MM.1S (cell line): ENCODE measurements at regions not wholly inside any gene's neighbourhood (a gene's known extent, or its start where the extent isn't known, plus 50 kb on each side); places are given as distances from the start of the nearest gene placed in this dataset.
"Not testable (repeated sequence)": the region's sequence is repeated elsewhere in the genome, so short reads cannot be mapped to it uniquely, and the experiment has no call there.

Source experiments
- DNase-seq: peaks from one replicate; pipeline ENCODE4 v3.0.0-alpha.2; 2015
- H2AFZ ChIP-seq: fragments of 300-600 bp; sonication (generic); 2 replicates; pipeline ENCODE4 v1.6.0; 2016; ENCODE audit warnings: antibody characterized with exemption, low read length
- H3F3A ChIP-seq: fragments of 300-600 bp; sonication (generic); 2 replicates; pipeline ENCODE4 v1.6.1; 2016; ENCODE audit warnings: mild to moderate bottlenecking, antibody characterized with exemption, low read length, moderate library complexity, mixed read lengths; ENCODE audit not compliant: insufficient read depth
- H3K27ac ChIP-seq: fragments of 300-600 bp; sonication (generic); 2 replicates; pipeline ENCODE4 v1.5.1; 2016; ENCODE audit warnings: mild to moderate bottlenecking, low read length
- H3K27me3 ChIP-seq: fragments of 300-600 bp; sonication (generic); replicated peaks from 2 replicates; pipeline ENCODE4 v1.6.0; 2016; ENCODE audit warnings: low read length; ENCODE audit not compliant: insufficient read depth
- H3K36me3 ChIP-seq: fragments of 300-600 bp; sonication (generic); replicated peaks from 2 replicates; pipeline ENCODE4 v1.6.1; 2016; ENCODE audit warnings: mild to moderate bottlenecking, low read length, mixed read lengths; ENCODE audit not compliant: insufficient read depth
- H3K4me1 ChIP-seq: fragments of 300-600 bp; sonication (generic); 2 replicates; pipeline ENCODE4 v1.6.1; 2016; ENCODE audit warnings: low read length, mixed read lengths
- H3K4me2 ChIP-seq: fragments of 300-600 bp; sonication (generic); 2 replicates; pipeline ENCODE4 v1.6.0; 2016; ENCODE audit warnings: low read depth, low read length
- H3K4me3 ChIP-seq: fragments of 300-600 bp; sonication (generic); 2 replicates; pipeline ENCODE4 v1.5.1; 2016; ENCODE audit warnings: low read length, mixed read lengths
- H3K79me2 ChIP-seq: fragments of 300-600 bp; sonication (generic); 2 replicates; pipeline ENCODE4 v1.6.1; 2016; ENCODE audit warnings: mixed run types, low read length, mixed read lengths
- H3K9ac ChIP-seq: fragments of 300-600 bp; sonication (generic); 2 replicates; pipeline ENCODE4 v1.6.1; 2016; ENCODE audit warnings: low read length, mixed read lengths
- H3K9me2 ChIP-seq: fragments of 300-600 bp; sonication (generic); replicated peaks from 2 replicates; pipeline ENCODE4 v1.6.1; 2016; ENCODE audit warnings: mild to moderate bottlenecking, low read length, mixed read lengths; ENCODE audit not compliant: insufficient read depth
- H3K9me3 ChIP-seq: fragments of 300-600 bp; sonication (generic); replicated peaks from 2 replicates; pipeline ENCODE4 v1.6.1; 2016; ENCODE audit warnings: mild to moderate bottlenecking, low read length, mixed read lengths; ENCODE audit not compliant: insufficient read depth
- H4K20me1 ChIP-seq: fragments of 300-600 bp; sonication (generic); 2 replicates; pipeline ENCODE4 v1.6.1; 2016; ENCODE audit warnings: mild to moderate bottlenecking, low read length, moderate library complexity, mixed read lengths; ENCODE audit not compliant: insufficient read depth
- CTCF ChIP-seq: fragments of 300-600 bp; sonication (generic); IDR thresholded peaks from 2 replicates; pipeline ENCODE4 v1.5.1; 2016; ENCODE audit warnings: antibody characterized with exemption, low read length, mixed read lengths
- EZH2 ChIP-seq: fragments of 300-600 bp; sonication (generic); optimal IDR thresholded peaks from 2 replicates; pipeline ENCODE3; 2017; ENCODE audit warnings: low read depth, mild to moderate bottlenecking, antibody characterized with exemption, low read length, mixed read lengths
- EZH2phosphoT487 ChIP-seq: fragments of 300-600 bp; sonication (generic); IDR thresholded peaks from 2 replicates; pipeline ENCODE4 v1.6.1; 2018; ENCODE audit warnings: antibody characterized with exemption, low read length

DNA sequence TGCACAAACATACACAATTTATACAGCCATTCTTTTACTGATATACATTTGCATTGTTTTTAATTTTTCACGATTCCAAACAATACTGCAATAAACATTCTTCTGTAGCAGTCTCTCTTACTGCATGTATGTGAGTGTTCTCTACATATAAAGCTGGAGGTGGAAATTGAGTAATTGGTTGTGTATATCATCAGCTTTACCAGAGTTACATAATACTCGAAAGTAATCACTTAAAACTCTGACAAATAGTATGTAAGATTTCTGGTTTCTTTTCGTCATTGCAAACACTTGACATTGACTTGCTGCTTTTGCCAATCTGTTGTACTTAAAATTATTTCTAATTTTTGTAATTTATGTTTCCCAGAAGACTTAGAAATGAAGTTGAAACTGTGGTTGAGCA lies 110.2 kb downstream of the TDRD15 start:
- TF ChIP-seq CTCF (no peak), EZH2 (no peak), EZH2phosphoT487 (no peak)
- H2AFZ ChIP-seq = no peak overlapping the region

DNA sequence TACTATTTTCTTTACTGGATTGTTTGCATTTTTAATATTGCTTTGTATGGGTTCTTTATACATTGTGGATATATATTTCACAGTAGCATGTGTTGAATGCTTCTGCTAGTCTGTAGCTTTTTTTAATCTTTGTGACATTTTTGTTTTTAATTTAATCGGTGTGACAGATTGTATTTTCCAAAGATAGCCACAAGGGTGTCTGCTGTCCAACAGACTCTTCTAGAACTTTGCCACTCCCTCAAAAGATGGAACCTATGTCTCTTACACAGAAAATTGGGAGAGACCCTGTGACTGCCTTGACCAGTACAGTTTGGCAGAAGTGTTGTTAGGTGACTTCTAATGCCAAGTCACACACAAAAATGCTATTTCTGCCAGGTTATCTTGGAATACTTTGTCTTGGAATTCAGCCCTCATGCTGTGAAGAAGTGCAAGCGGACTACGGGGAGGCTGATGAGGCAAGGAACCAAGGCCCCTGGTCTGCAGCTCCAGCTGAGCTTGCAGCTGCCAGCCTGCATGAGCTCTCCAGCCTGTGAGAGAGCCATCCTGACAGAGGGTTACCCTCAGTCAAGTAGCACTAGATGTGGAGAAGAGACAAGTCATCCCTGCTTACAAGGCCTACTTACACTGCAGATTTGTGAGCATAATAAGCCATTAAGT lies 110.8 kb downstream of the TDRD15 start:
- H2AFZ ChIP-seq = no peak overlapping the region
- H3F3A ChIP-seq = no peaks in the 10 kb centered on the region
- H3K9ac ChIP-seq = no peak overlapping the region
- no peaks in the 10 kb centered on the region for H4K20me1 ChIP-seq
- no peaks in the 10 kb centered on the region for H3K27me3 ChIP-seq
- TF ChIP-seq CTCF (no peak), EZH2 (no peak), EZH2phosphoT487 (no peak)
- H3K9me2 ChIP-seq = no peaks in the 10 kb centered on the region
- no peak overlapping the region for H3K27ac ChIP-seq
- no peaks in the 10 kb centered on the region for H3K9me3 ChIP-seq
- no peak overlapping the region for H3K4me3 ChIP-seq
- no peak overlapping the region for H3K4me2 ChIP-seq
- H3K4me1 ChIP-seq = no peaks in the 10 kb centered on the region
- H3K79me2 ChIP-seq = no peaks in the 10 kb centered on the region
- no peaks in the 10 kb centered on the region for H3K36me3 ChIP-seq
- DNase-seq = no peak

More for the DNA sequence above, 110.2 kb downstream of the TDRD15 start:
- no peak overlapping the region for H3K4me3 ChIP-seq
- H3K9me2 ChIP-seq = no peaks in the 10 kb centered on the region
- no peak overlapping the region for H3K4me2 ChIP-seq
- H3F3A ChIP-seq = no peaks in the 10 kb centered on the region
- H3K9me3 ChIP-seq = no peaks in the 10 kb centered on the region
- H3K36me3 ChIP-seq = no peaks in the 10 kb centered on the region
- H3K9ac ChIP-seq = no peak overlapping the region
- no peaks in the 10 kb centered on the region for H3K27me3 ChIP-seq
- no peak for DNase-seq
- no peaks in the 10 kb centered on the region for H3K4me1 ChIP-seq
- no peaks in the 10 kb centered on the region for H4K20me1 ChIP-seq
- no peaks in the 10 kb centered on the region for H3K79me2 ChIP-seq
- H3K27ac ChIP-seq = no peak overlapping the region

DNA sequence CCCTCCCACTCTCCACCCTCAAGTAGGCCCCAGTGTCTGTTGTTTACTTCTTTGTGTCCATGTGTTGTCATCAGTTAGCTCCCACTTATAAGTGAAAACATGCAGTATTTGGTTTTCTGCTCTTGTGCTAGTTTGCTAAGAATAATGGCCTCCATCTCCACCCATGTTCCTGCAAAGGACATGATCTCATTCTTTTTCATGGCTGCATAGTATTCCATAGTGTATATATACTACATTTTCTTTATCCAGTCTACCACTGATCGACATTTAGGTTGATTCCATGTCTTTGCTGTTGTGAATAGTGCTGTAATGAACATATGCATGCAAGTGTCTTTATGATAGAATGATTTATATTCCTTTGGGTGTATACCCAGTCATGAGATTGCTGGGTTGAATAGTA lies 116.0 kb downstream of the TDRD15 start:
- not testable (repeated sequence) for H3K4me1 ChIP-seq, H3K4me3 ChIP-seq, H3K36me3 ChIP-seq, H3K27ac ChIP-seq, H4K20me1 ChIP-seq, H3K9me3 ChIP-seq, H3K9ac ChIP-seq, H3K27me3 ChIP-seq, H3K9me2 ChIP-seq, H3K79me2 ChIP-seq, H2AFZ ChIP-seq, DNase-seq, H3K4me2 ChIP-seq, H3F3A ChIP-seq

- no peak overlapping the region for H3K27ac ChIP-seq
- H3K9me2 ChIP-seq = no peaks in the 10 kb centered on the region
- H4K20me1 ChIP-seq = no peaks in the 10 kb centered on the region
- no peaks in the 10 kb centered on the region for H3K4me1 ChIP-seq
- H3K9ac ChIP-seq = no peak overlapping the region
- H3K36me3 ChIP-seq = no peaks in the 10 kb centered on the region
- TF ChIP-seq EZH2phosphoT487 (no peak), EZH2 (no peak), CTCF (no peak)
- no peak overlapping the region for H3K4me2 ChIP-seq
- H3K79me2 ChIP-seq = no peaks in the 10 kb centered on the region
- H3K4me3 ChIP-seq = no peak overlapping the region
- no peaks in the 10 kb centered on the region for H3F3A ChIP-seq
- no peak for DNase-seq
- H2AFZ ChIP-seq = no peak overlapping the region
- H3K9me3 ChIP-seq = no peaks in the 10 kb centered on the region
- no peaks in the 10 kb centered on the region for H3K27me3 ChIP-seq
Observed at GRCh38 chr2:21244161-21244560, 120.4 kb downstream of the TDRD15 start.
